Lung (tissue), 11 donors: ENCODE measurements at regions not wholly inside any gene's neighbourhood (a gene's known extent, or its start where the extent isn't known, plus 50 kb on each side); places are given as distances from the start of the nearest gene placed in this dataset.
"Not testable (repeated sequence)": the region's sequence is repeated elsewhere in the genome, so short reads cannot be mapped to it uniquely, and the experiment has no call there.

ENCODE experiments used
- ATAC-seq: fragments of 200-7000 bp; cut with Tn5 transposase; one replicate; pipeline ENCODE4 v1.9.1; 2020; ENCODE audit warnings: moderate number of reproducible peaks; ENCODE audit not compliant: insufficient read depth, low FRiP score
- DNase-seq, 3 donors: peaks; one replicate each; pipeline ENCODE4 v3.0.0-alpha.2; 2013 to 2017
- H3K27ac ChIP-seq, 2 donors: one replicate each; pipeline ENCODE4 v1.5.1; 2013; ENCODE audit warnings: mild to moderate bottlenecking in 2 of 2, moderate library complexity in 2 of 2, control low read depth in 1 of 2, inconsistent platforms in 1 of 2, low read depth in 1 of 2, low read length in 1 of 2
- H3K27me3 ChIP-seq, 3 donors: one replicate each; pipeline ENCODE4 v1.5.1; 2013; ENCODE audit warnings: low read length in 2 of 3; ENCODE audit not compliant: control insufficient read depth in 3 of 3, insufficient read depth in 3 of 3
- H3K36me3 ChIP-seq, 4 donors: one replicate each; pipeline ENCODE4 v1.5.1; 2013; ENCODE audit warnings: low read length in 4 of 4, mild to moderate bottlenecking in 1 of 4, moderate library complexity in 1 of 4; ENCODE audit not compliant: control insufficient read depth in 4 of 4, insufficient read depth in 4 of 4
- H3K4me1 ChIP-seq, 5 donors: one replicate each; pipeline ENCODE4 v1.5.1; 2013; ENCODE audit warnings: low read length in 5 of 5, mild to moderate bottlenecking in 2 of 5, moderate library complexity in 1 of 5; ENCODE audit not compliant: control insufficient read depth in 5 of 5, insufficient read depth in 5 of 5
- H3K4me3 ChIP-seq: one replicate; pipeline ENCODE4 v1.5.1; 2013; ENCODE audit warnings: mild to moderate bottlenecking, control low read depth, moderate library complexity
- H3K9ac ChIP-seq, 2 donors: one replicate each; pipeline ENCODE4 v1.5.1; 2013; ENCODE audit warnings: low read length in 2 of 2, control low read depth in 1 of 2; ENCODE audit not compliant: insufficient read depth in 1 of 2
- H3K9me3 ChIP-seq, 4 donors: one replicate each; pipeline ENCODE4 v1.5.1; 2013; ENCODE audit warnings: low read length in 3 of 4, mild to moderate bottlenecking in 1 of 4, moderate library complexity in 1 of 4; ENCODE audit not compliant: control insufficient read depth in 4 of 4, insufficient read depth in 3 of 4
- CTCF ChIP-seq: IDR thresholded peaks from 2 replicates; pipeline ENCODE4 v1.5.1; 2012; ENCODE audit warnings: mild to moderate bottlenecking; ENCODE audit errors: control extremely low read depth, extremely low read depth
- WGBS, 2 donors: extraction: QIAGEN DNeasy Blood & Tissue Kit; methylation state at CpG; one replicate each; pipeline ENCODE4 v1.1.7; 2013; 5-methylcytosine and 5-hydroxymethylcytosine counted together
- donor health status: control.
- donor health status: control.
- donor health status: Bipolar disorder and iron deficiency.
- donor health status: healthy.
- donor health status: DM: yes; HTN: yes; CAD: no.

DNA sequence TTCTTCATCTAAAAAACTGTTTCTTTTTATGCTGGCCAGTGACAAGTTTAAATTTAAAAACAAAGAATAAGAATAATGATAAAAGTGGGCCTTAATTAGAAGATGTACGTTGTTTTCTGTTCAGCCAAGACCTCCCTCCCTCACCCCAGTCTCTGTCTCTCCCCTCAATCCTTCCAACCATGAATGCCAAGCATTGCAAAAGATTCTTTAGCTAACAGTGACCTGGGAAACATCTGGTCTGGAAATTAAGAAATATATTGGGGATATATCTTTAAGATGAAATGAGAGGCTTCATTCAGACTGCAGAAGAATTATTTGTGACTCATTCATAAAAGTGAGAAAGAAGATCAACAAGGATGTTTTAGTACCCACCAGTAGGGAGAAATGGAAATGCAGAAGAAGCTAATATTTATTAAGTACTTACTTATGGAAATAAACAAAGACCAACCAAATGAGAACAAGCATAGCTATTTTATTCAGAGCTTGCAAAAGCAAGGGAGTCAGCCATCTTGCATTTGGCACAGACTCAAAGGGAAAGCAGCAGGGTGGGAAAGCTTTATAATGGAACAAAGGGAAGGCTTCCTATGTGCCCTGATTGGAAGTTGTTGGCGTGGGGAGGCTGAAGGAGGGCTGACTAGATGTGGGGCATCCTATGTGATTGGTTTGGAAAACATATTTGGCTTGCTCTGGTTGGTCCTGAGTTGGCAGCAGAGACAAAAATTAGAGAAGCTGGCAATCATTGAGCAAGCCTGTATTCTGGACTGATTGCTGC lies 595.4 kb upstream of the GHITM start:
- Histone ChIP-seq H3K4me1 (peaks cover 0 to 22% (median 6%) of the 10 kb centered on the region in 5 donors), H3K36me3 (no peaks in the 10 kb centered on the region), H3K27ac (no peak overlapping the region), H3K9ac (no peak overlapping the region), H3K27me3 (no peaks in the 10 kb centered on the region), H3K9me3 (no peaks in the 10 kb centered on the region), H3K4me3 (no peak overlapping the region)
- DNase-seq = peak in 2 of 3 donors; percentile 7 to 19
- TF ChIP-seq CTCF = no peak
- no peak for ATAC-seq
- 75 to 79% methylated on average over 2 of the region's 2 CpGs for WGBS, 2 donors

GRCh38 chr10:83545901-83546391 lies 593.4 kb upstream of the GHITM start:
- 1 to 3% methylated on average over 4 of the region's 4 CpGs for WGBS, 2 donors
- no peak for TF ChIP-seq CTCF
- Histone ChIP-seq H3K4me3 (no peak overlapping the region), H3K9ac (no peak overlapping the region), H3K9me3 (no peaks in the 10 kb centered on the region), H3K27ac (no peak overlapping the region), H3K27me3 (no peaks in the 10 kb centered on the region), H3K4me1 (peaks cover 0 to 22% (median 4%) of the 10 kb centered on the region in 5 donors), H3K36me3 (no peaks in the 10 kb centered on the region)
- ATAC-seq (no peak), DNase-seq (peak; percentile 24 to 44 (median 37))

DNA sequence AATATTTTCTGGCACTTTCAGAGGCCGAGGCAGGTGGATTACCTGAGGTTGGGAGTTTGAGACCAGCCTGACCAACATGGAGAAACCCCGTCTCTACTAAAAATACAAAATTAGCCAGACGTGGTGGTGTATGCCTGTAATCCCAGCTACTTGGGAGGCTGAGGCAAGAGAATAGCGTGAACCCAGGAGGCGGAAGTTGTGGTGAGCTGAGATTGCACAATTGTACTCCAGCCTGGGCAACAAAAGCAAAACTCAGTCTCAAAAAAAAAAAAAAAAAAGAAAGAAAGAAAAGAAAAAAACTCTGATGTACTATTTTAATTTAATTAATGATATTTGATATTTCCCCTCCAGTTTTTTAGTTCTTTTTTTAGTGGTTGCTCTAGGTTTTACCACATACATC lies 588.1 kb upstream of the GHITM start:
- not testable (repeated sequence) for H3K27me3 ChIP-seq, DNase-seq, H3K9me3 ChIP-seq, H3K36me3 ChIP-seq, H3K4me3 ChIP-seq, H3K27ac ChIP-seq, H3K9ac ChIP-seq, ATAC-seq, H3K4me1 ChIP-seq
- 83 to 91% methylated on average over 5 of the region's 5 CpGs for WGBS, 2 donors

DNA sequence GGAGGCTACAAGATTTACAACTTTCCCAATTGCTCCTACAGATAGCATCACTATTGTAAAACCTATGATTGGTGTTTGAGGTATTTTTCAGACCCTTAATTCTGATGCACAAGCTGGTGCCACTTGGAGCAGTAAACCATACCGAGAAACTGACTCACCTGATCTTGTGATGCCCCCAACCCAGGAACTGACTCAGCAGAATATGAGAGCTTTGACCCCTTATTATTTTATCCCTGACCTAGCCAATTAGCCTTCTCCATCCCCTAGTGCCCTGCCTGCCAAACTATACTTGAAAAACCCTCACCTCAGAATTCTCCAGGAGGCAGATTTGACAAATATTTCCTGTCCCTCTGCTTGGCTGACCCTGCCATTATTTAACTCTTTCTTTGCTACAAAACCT lies 585.9 kb upstream of the GHITM start:
- WGBS, 2 donors = 67 to 68% methylated on average over 1 of the region's 1 CpG
- Histone ChIP-seq H3K27ac (no peak overlapping the region), H3K9ac (no peak overlapping the region), H3K36me3 (no peaks in the 10 kb centered on the region), H3K9me3 (no peaks in the 10 kb centered on the region), H3K4me1 (no peaks in the 10 kb centered on the region), H3K27me3 (no peaks in the 10 kb centered on the region), H3K4me3 (no peak overlapping the region)
- ATAC-seq (no peak), DNase-seq (no peak)
- TF ChIP-seq CTCF = no peak
